Endothelial cell of umbilical vein (primary cell): ENCODE measurements at regions not wholly inside any gene's neighbourhood (a gene's known extent, or its start where the extent isn't known, plus 50 kb on each side); places are given as distances from the start of the nearest gene placed in this dataset.

Source experiments
- BruUV-seq: library from RNA; stranded (reverse); fragments of 400-500 nt; replicated peaks from 2 replicates; lab custom pipeline; 2021; lab: Mats Ljungman, UMichigan
- CTCF ChIA-PET: fragments of 300-600, 350-600 bp; sonication (Branson Sonifier 250); formaldehyde crosslinking; loops from one replicate; lab custom pipeline; 2021; ENCODE audit warnings: antibody characterized with exemption, inconsistent platforms; lab: Charles Lee
- POLR2A ChIA-PET: fragments of 300-600, 350-600 bp; sonication (Branson Sonifier 250); formaldehyde crosslinking; loops from one replicate; lab custom pipeline; 2021; ENCODE audit warnings: antibody characterized with exemption, inconsistent platforms; lab: Charles Lee
- DNase-seq: peaks from one replicate; pipeline ENCODE4 v3.0.0-alpha.2; 2011; ENCODE audit warnings: low read depth, low spot score
- FAIRE-seq: peaks from 2 replicates; lab custom pipeline; 2011; peaks lifted over from hg19 to GRCh38; lab: Jason Lieb, UNC
- H2AFZ ChIP-seq: 2 replicates; pipeline ENCODE4 v1.6.0; 2012; ENCODE audit warnings: low read depth, low read length, control low read depth, inconsistent platforms
- H3K27ac ChIP-seq: 2 replicates; pipeline ENCODE4 v1.5.1; 2011; ENCODE audit warnings: low read depth, mild to moderate bottlenecking, control low read depth, low read length, moderate library complexity; ENCODE audit not compliant: insufficient read depth
- H3K27me3 ChIP-seq, 2 experiments: 2 replicates each; pipeline versions ENCODE4 v1.6.0 to v1.6.1; 2011; ENCODE audit warnings: low read length in 2 of 2, mixed read lengths in 1 of 2; ENCODE audit not compliant: control insufficient read depth in 2 of 2, insufficient read depth in 2 of 2
- H3K36me3 ChIP-seq, 2 experiments: 2 replicates in 1 of 2; 3 replicates in 1 of 2; pipeline ENCODE4 v1.5.1; 2011; ENCODE audit warnings: low read length in 2 of 2, mild to moderate bottlenecking in 1 of 2, moderate library complexity in 1 of 2; ENCODE audit not compliant: control insufficient read depth in 2 of 2, insufficient read depth in 2 of 2; ENCODE audit errors: extremely low read depth in 1 of 2
- H3K4me1 ChIP-seq: 3 replicates; pipeline ENCODE4 v1.5.1; 2011; ENCODE audit warnings: mild to moderate bottlenecking, low read length; ENCODE audit not compliant: control insufficient read depth, insufficient read depth; ENCODE audit errors: extremely low read depth
- H3K4me2 ChIP-seq: 2 replicates; pipeline ENCODE4 v1.6.1; 2011; ENCODE audit warnings: low read length, control low read depth, mixed read lengths; ENCODE audit not compliant: insufficient read depth
- H3K4me3 ChIP-seq, 3 experiments: fragments of 200-600 bp in 1 of 3; sonication (generic), shearing (Covaris generic) in 1 of 3; replicated peaks in 1 of 3; 2 replicates each; pipeline ENCODE4 v1.5.1; 2011 to 2016; ENCODE audit warnings: control low read depth in 3 of 3, low read length in 3 of 3, mild to moderate bottlenecking in 2 of 3, inconsistent platforms in 1 of 3, low read depth in 1 of 3, moderate library complexity in 1 of 3; ENCODE audit not compliant: insufficient read depth in 1 of 3
- H3K79me2 ChIP-seq: 2 replicates; pipeline ENCODE4 v1.6.0; 2012; ENCODE audit warnings: low read length, inconsistent platforms; ENCODE audit not compliant: control insufficient read depth, insufficient read depth
- H3K9ac ChIP-seq: replicated peaks from 2 replicates; pipeline ENCODE3; 2011; ENCODE audit warnings: low read length, control low read depth; ENCODE audit not compliant: insufficient read depth; ENCODE audit errors: extremely low read depth
- H3K9me1 ChIP-seq: replicated peaks from 3 replicates; pipeline ENCODE4 v1.6.0; 2011; ENCODE audit warnings: mild to moderate bottlenecking, low read length; ENCODE audit not compliant: control insufficient read depth, insufficient read depth; ENCODE audit errors: extremely low read depth
- H3K9me3 ChIP-seq: replicated peaks from 2 replicates; pipeline ENCODE4 v1.5.1; 2012; ENCODE audit warnings: low read length, inconsistent platforms; ENCODE audit not compliant: control insufficient read depth, insufficient read depth
- H4K20me1 ChIP-seq: replicated peaks from 2 replicates; pipeline ENCODE3; 2011; ENCODE audit warnings: mild to moderate bottlenecking, low read length; ENCODE audit not compliant: control insufficient read depth, insufficient read depth; ENCODE audit errors: extremely low read depth
- EZH2 ChIP-seq: IDR thresholded peaks from 2 replicates; pipeline ENCODE4 v1.6.1; 2012; ENCODE audit warnings: borderline replicate concordance, low read depth, mild to moderate bottlenecking, moderate library complexity, low read length, inconsistent platforms; ENCODE audit not compliant: severe bottlenecking
- FOS ChIP-seq: IDR thresholded peaks from 2 replicates; pipeline ENCODE4 v1.6.1; 2011; ENCODE audit warnings: mild to moderate bottlenecking, low read length, moderate library complexity, borderline replicate concordance; ENCODE audit not compliant: insufficient read depth
- GATA2 ChIP-seq: IDR thresholded peaks from 2 replicates; pipeline ENCODE4 v1.7.0; 2011; ENCODE audit warnings: low read depth, mild to moderate bottlenecking, moderate library complexity, mixed read lengths, low read length; ENCODE audit not compliant: insufficient read length, insufficient read depth
- JUN ChIP-seq: IDR thresholded peaks from 2 replicates; pipeline ENCODE4 v1.6.1; 2011; ENCODE audit warnings: borderline replicate concordance, low read depth; ENCODE audit not compliant: insufficient read length, insufficient read depth
- MYC ChIP-seq: IDR thresholded peaks from one replicate; pipeline ENCODE4 v1.6.1; 2011; ENCODE audit warnings: mild to moderate bottlenecking, low read depth, low read length
- POLR2A ChIP-seq: IDR thresholded peaks from 2 replicates; pipeline ENCODE4 v1.6.1; 2012; ENCODE audit warnings: low read depth, mild to moderate bottlenecking, control low read depth, low read length
- POLR2AphosphoS5 ChIP-seq: IDR thresholded peaks from 2 replicates; pipeline ENCODE4 v1.6.1; 2012; ENCODE audit warnings: low read depth, mild to moderate bottlenecking, control low read depth, low read length, moderate library complexity; ENCODE audit not compliant: insufficient read depth
- dilution Hi-C: fragments of 300-500 bp; cut with MboI; formaldehyde crosslinking; loops from one replicate; pipeline ENCODE4 v1.15.0; 2019; ENCODE audit warnings: low sequenced_read_pairs; ENCODE audit not compliant: extremely low pct_ligation_motif_present
- intact Hi-C: fragments of 100-400 bp; cut with micrococcal nuclease; formaldehyde crosslinking; loops from one replicate; pipeline ENCODE4 v1.10.0; 2022
- TF ChIP-seq, protein P1 (sequence below), 2 donors: IDR thresholded peaks; 1 replicate in 1 of 2; 2 replicates in 1 of 2; pipeline ENCODE4 v1.5.1; 2011; ENCODE audit warnings: low read length in 2 of 2, mild to moderate bottlenecking in 2 of 2, moderate library complexity in 2 of 2, control low read depth in 1 of 2, inconsistent platforms in 1 of 2, low read depth in 1 of 2; ENCODE audit not compliant: insufficient read depth in 1 of 2; ENCODE audit errors: extremely low read depth in 1 of 2
- TF ChIP-seq, protein P2 (sequence below): IDR thresholded peaks from 2 replicates; pipeline ENCODE4 v1.6.1; 2011; ENCODE audit not compliant: insufficient read depth, insufficient read length

- FAIRE-seq, result no peak
- no peaks in the 10 kb centered on the region for H3K9me1 ChIP-seq
- intact Hi-C loops (no loop called here), dilution Hi-C loops (no loop called here)
- BruUV-seq, result no TSS peak
- ChIA-PET POLR2A (no interaction called here), CTCF (no interaction called here)
- H3K36me3 ChIP-seq, result no peaks in the 10 kb centered on the region
- no peak for DNase-seq
- no peaks in the 10 kb centered on the region for H4K20me1 ChIP-seq
- peaks cover 8% of the 10 kb centered on the region for H3K9me3 ChIP-seq
- H3K4me1 ChIP-seq, result no peaks in the 10 kb centered on the region
- H3K79me2 ChIP-seq, result no peaks in the 10 kb centered on the region
- no peak overlapping the region for H2AFZ ChIP-seq
- no peaks in the 10 kb centered on the region for H3K27me3 ChIP-seq
- no peak overlapping the region for H3K27ac ChIP-seq
- no peak for TF ChIP-seq EZH2
- no peak overlapping the region for H3K4me2 ChIP-seq
- no peak overlapping the region for H3K9ac ChIP-seq
- H3K4me3 ChIP-seq, result no peak overlapping the region
These were observed 633.9 kb upstream of the CPEB2 start for GRCh38 chr4:14368391-14368790.

- POLR2A ChIA-PET, result no interaction called here
- no peak for DNase-seq
- H3K27me3 ChIP-seq, result no peaks in the 10 kb centered on the region
- no peaks in the 10 kb centered on the region for H4K20me1 ChIP-seq
- H3K4me3 ChIP-seq, result no peak overlapping the region
- no peak overlapping the region for H3K9ac ChIP-seq
- FAIRE-seq, result no peak
- intact Hi-C loops, result no loop called here
- no TSS peak for BruUV-seq
- no peaks in the 10 kb centered on the region for H3K79me2 ChIP-seq
- TF ChIP-seq MYC, result no peak
- no peak for TF ChIP-seq JUN
- no peak for TF ChIP-seq POLR2AphosphoS5
- TF ChIP-seq, protein P1, sequence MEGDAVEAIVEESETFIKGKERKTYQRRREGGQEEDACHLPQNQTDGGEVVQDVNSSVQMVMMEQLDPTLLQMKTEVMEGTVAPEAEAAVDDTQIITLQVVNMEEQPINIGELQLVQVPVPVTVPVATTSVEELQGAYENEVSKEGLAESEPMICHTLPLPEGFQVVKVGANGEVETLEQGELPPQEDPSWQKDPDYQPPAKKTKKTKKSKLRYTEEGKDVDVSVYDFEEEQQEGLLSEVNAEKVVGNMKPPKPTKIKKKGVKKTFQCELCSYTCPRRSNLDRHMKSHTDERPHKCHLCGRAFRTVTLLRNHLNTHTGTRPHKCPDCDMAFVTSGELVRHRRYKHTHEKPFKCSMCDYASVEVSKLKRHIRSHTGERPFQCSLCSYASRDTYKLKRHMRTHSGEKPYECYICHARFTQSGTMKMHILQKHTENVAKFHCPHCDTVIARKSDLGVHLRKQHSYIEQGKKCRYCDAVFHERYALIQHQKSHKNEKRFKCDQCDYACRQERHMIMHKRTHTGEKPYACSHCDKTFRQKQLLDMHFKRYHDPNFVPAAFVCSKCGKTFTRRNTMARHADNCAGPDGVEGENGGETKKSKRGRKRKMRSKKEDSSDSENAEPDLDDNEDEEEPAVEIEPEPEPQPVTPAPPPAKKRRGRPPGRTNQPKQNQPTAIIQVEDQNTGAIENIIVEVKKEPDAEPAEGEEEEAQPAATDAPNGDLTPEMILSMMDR (IDR thresholded peaks at IDR 0.05; ENCODE audit: extremely low read depth in 1 of 2, insufficient read depth in 1 of 2, low read depth in 1 of 2, low read length in 2 of 2), result no peak
- no peak for TF ChIP-seq FOS
- no peak for TF ChIP-seq EZH2
- TF ChIP-seq, protein P2, sequence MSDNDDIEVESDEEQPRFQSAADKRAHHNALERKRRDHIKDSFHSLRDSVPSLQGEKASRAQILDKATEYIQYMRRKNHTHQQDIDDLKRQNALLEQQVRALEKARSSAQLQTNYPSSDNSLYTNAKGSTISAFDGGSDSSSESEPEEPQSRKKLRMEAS, result no peak
- no peak for TF ChIP-seq POLR2A
- TF ChIP-seq GATA2, result no peak
- no peaks in the 10 kb centered on the region for H3K4me1 ChIP-seq
- H2AFZ ChIP-seq, result no peak overlapping the region
- dilution Hi-C loops, result no loop called here
- H3K9me3 ChIP-seq, result peaks cover 6% of the 10 kb centered on the region
- CTCF ChIA-PET, result interaction anchor here (1.3 kb wide), 1 partner anchor 12 kb away, joined by 3 read pairs; no protein-coding TSS in a partner anchor
- H3K36me3 ChIP-seq, result no peaks in the 10 kb centered on the region
- no peak overlapping the region for H3K27ac ChIP-seq
- H3K4me2 ChIP-seq, result no peak overlapping the region
- no peaks in the 10 kb centered on the region for H3K9me1 ChIP-seq
These were observed 631.1 kb upstream of the CPEB2 start for GRCh38 chr4:14371131-14371530.
